ENCODE measurements at regions not wholly inside any gene's neighbourhood (a gene's known extent, or its start where the extent isn't known, plus 50 kb on each side); places are given as distances from the start of the nearest gene placed in this dataset.
A peak's percentile ranks its signal among the peaks of the same experiment; 100 is the strongest.

DNA sequence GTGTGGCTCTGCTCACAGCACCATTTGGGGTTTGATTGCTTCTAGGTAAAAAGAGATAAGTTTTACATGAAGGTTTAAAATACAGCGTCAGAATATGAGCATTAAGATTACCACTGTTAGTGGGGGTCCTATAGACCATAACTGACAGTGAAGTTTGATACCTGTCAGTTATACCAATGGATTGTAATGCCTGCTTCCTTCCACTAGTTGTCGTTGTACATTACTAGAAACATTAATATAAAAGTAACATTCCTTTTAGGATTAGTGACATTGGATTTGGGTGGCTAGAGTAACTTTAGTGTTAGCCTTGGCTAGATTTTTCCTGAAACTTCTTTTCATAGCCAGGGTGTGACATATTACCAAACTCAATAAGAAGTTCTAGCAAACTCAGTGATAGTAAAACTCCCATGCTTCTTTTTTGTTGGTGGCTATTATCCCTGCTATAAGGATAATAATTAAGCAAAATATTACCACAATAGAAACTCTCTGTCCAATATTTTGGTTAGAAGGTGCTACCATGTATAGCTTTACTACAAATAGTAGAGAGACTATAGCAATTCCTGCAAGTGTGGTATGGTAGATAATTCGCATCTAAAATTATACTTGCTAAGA is 57.1 kb downstream of the FAM181B start:
- no peak overlapping the region for H3K4me3 ChIP-seq (replicated peaks; ENCODE audit: low read depth, low read length)
- no peaks in the 10 kb centered on the region for H3K27me3 ChIP-seq (replicated peaks; ENCODE audit: control insufficient read depth, insufficient read depth, low read length)
- no peaks in the 10 kb centered on the region for H3K36me3 ChIP-seq (ENCODE audit: control insufficient read depth, insufficient read depth, low read length)
- DNase-seq (ENCODE audit: extremely low read depth, insufficient read length), result no peak
- TF ChIP-seq, protein P1, sequence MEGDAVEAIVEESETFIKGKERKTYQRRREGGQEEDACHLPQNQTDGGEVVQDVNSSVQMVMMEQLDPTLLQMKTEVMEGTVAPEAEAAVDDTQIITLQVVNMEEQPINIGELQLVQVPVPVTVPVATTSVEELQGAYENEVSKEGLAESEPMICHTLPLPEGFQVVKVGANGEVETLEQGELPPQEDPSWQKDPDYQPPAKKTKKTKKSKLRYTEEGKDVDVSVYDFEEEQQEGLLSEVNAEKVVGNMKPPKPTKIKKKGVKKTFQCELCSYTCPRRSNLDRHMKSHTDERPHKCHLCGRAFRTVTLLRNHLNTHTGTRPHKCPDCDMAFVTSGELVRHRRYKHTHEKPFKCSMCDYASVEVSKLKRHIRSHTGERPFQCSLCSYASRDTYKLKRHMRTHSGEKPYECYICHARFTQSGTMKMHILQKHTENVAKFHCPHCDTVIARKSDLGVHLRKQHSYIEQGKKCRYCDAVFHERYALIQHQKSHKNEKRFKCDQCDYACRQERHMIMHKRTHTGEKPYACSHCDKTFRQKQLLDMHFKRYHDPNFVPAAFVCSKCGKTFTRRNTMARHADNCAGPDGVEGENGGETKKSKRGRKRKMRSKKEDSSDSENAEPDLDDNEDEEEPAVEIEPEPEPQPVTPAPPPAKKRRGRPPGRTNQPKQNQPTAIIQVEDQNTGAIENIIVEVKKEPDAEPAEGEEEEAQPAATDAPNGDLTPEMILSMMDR (IDR thresholded peaks at IDR 0.05; ENCODE audit: insufficient read depth, low read length, poor library complexity, severe bottlenecking), result peak; percentile 53

DNA sequence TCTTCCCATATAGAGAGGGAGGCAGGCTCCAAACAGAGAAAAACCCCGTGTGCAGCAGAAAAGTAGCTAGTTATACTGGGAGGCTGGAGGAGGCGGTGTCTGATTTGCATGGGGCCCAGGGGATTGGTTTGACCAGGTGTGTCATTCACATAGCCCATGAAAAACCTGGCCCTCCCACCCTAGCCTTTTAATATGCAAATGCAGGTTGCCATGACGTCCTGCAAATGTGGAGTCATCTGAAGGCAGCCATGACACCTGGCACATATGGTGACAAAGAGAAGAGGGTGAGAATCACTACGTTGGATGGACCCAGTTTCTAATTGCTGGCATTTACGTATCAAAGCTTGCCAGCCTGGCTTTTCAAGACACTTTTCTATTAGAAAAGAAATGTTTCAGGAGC is 57.8 kb downstream of the FAM181B start:
- no peak for DNase-seq (ENCODE audit: extremely low read depth, insufficient read length)
- TF ChIP-seq, protein P1 (IDR thresholded peaks at IDR 0.05; ENCODE audit: insufficient read depth, low read length, poor library complexity, severe bottlenecking), result no peak

GRCh38 chr11:82673631-82674030 is 60.0 kb downstream of the FAM181B start:
- DNase-seq (ENCODE audit: extremely low read depth, insufficient read length), result no peak
- Histone ChIP-seq H3K4me3 (replicated peaks; ENCODE audit: low read depth, low read length) (no peak overlapping the region), H3K27me3 (replicated peaks; ENCODE audit: control insufficient read depth, insufficient read depth, low read length) (no peaks in the 10 kb centered on the region), H3K36me3 (ENCODE audit: control insufficient read depth, insufficient read depth, low read length) (no peaks in the 10 kb centered on the region)
- TF ChIP-seq, protein P1 (IDR thresholded peaks at IDR 0.05; ENCODE audit: insufficient read depth, low read length, poor library complexity, severe bottlenecking), result no peak

More for the DNA sequence above, 57.8 kb downstream of the FAM181B start:
- Histone ChIP-seq H3K27me3 (replicated peaks; ENCODE audit: control insufficient read depth, insufficient read depth, low read length) (no peaks in the 10 kb centered on the region), H3K36me3 (ENCODE audit: control insufficient read depth, insufficient read depth, low read length) (no peaks in the 10 kb centered on the region), H3K4me3 (replicated peaks; ENCODE audit: low read depth, low read length) (no peak overlapping the region)

DNA sequence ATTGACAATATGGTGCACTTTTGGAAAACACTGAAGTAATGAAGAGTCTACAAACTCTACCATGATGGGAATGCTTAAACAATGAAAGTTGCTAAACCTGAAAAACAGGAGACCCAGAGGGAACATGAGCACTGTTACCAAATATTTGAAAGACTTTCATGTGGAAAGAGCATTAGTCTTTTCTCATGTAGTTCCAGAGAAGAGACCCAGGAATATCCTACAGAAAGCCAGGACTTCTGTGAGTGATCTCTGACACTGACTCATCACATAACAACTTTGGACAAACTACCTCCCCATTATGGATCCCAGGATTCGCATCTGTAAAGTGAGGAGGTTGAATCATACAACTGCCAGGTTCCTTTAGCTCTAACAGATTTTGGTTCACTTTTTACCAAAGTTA is 62.2 kb downstream of the FAM181B start:
- no peak for DNase-seq (ENCODE audit: extremely low read depth, insufficient read length)
- no peaks in the 10 kb centered on the region for H3K36me3 ChIP-seq (ENCODE audit: control insufficient read depth, insufficient read depth, low read length)
- H3K4me3 ChIP-seq (replicated peaks; ENCODE audit: low read depth, low read length), result no peak overlapping the region
- TF ChIP-seq, protein P1 (IDR thresholded peaks at IDR 0.05; ENCODE audit: insufficient read depth, low read length, poor library complexity, severe bottlenecking), result no peak
- H3K27me3 ChIP-seq (replicated peaks; ENCODE audit: control insufficient read depth, insufficient read depth, low read length), result no peaks in the 10 kb centered on the region

- Histone ChIP-seq H3K36me3 (ENCODE audit: control insufficient read depth, insufficient read depth, low read length) (no peaks in the 10 kb centered on the region), H3K4me3 (replicated peaks; ENCODE audit: low read depth, low read length) (no peak overlapping the region), H3K27me3 (replicated peaks; ENCODE audit: control insufficient read depth, insufficient read depth, low read length) (no peaks in the 10 kb centered on the region)
- DNase-seq (ENCODE audit: extremely low read depth, insufficient read length), result no peak
- TF ChIP-seq, protein P1 (IDR thresholded peaks at IDR 0.05; ENCODE audit: insufficient read depth, low read length, poor library complexity, severe bottlenecking), result no peak
Measured at GRCh38 chr11:82663535-82663934, 70.1 kb downstream of the FAM181B start.

DNA sequence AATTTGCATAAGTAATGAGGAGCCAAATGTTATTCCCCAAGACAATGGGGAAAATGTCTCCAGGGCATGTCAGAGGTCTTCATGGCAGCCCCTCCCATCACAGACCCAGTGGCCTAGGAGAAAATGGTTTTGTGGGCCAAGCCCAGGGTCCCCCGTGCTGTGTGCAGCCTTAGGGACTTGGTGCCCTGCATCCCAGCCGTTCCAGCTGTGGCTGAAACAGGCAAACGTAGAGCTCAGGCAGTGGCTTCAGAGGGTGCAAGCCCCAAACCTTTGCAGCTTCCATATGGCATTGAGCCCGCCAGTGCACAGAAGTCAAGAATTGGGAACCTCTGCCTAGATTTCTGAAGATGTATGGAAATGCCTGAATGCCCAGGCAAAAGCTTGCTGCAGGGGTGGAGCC is 79.9 kb downstream of the FAM181B start:
- no peaks in the 10 kb centered on the region for H3K27me3 ChIP-seq (replicated peaks; ENCODE audit: control insufficient read depth, insufficient read depth, low read length)
- no peak overlapping the region for H3K4me3 ChIP-seq (replicated peaks; ENCODE audit: low read depth, low read length)
- DNase-seq (ENCODE audit: extremely low read depth, insufficient read length), result no peak
- H3K36me3 ChIP-seq (ENCODE audit: control insufficient read depth, insufficient read depth, low read length), result no peaks in the 10 kb centered on the region
- TF ChIP-seq, protein P1 (IDR thresholded peaks at IDR 0.05; ENCODE audit: insufficient read depth, low read length, poor library complexity, severe bottlenecking), result no peak

Data from GM06990 (cell line).